Panc1 (cell line): ENCODE measurements at regions not wholly inside any gene's neighbourhood (a gene's known extent, or its start where the extent isn't known, plus 50 kb on each side); places are given as distances from the start of the nearest gene placed in this dataset.

Experiments used
- ATAC-seq: fragments of 200-7000 bp; cut with Tn5 transposase; 2 replicates; pipeline ENCODE4 v1.9.1; 2020; ENCODE audit warnings: mild to moderate bottlenecking, moderate library complexity
- BruUV-seq: library from RNA; stranded (reverse); fragments of 400-500 nt; replicated peaks from 2 replicates; lab custom pipeline; 2021; lab: Mats Ljungman, UMichigan
- CTCF ChIA-PET: fragments of 300-600 bp; sonication (Branson Sonifier 250); formaldehyde crosslinking; loops from one replicate; lab custom pipeline; 2022; ENCODE audit warnings: antibody characterized with exemption; lab: Charles Lee
- POLR2A ChIA-PET: fragments of 300-600 bp; sonication (Branson Sonifier 250); formaldehyde crosslinking; loops from one replicate; lab custom pipeline; 2022; ENCODE audit warnings: antibody characterized with exemption; lab: Charles Lee
- DNase-seq: peaks from one replicate; pipeline ENCODE4 v3.0.0-alpha.2; 2010; ENCODE audit warnings: low read depth, low spot score
- H3K27ac ChIP-seq: 2 replicates; pipeline ENCODE4 v1.5.1; 2011; ENCODE audit warnings: mild to moderate bottlenecking, low read length, inconsistent platforms
- H3K27me3 ChIP-seq: fragments of 200-500 bp; sonication (Bioruptor generic); 2 replicates; pipeline ENCODE4 v1.6.0; 2014; ENCODE audit warnings: low read length, inconsistent platforms; ENCODE audit not compliant: control insufficient read depth, insufficient read depth
- H3K36me3 ChIP-seq: fragments of 200-500 bp; sonication (Bioruptor generic); 2 replicates; pipeline ENCODE4 v1.5.1; 2014; ENCODE audit warnings: inconsistent platforms, mild to moderate bottlenecking, low read length, moderate library complexity; ENCODE audit not compliant: control insufficient read depth, insufficient read depth
- H3K4me1 ChIP-seq: 2 replicates; pipeline ENCODE4 v1.5.1; 2011; ENCODE audit warnings: inconsistent platforms, mild to moderate bottlenecking, low read length, moderate library complexity; ENCODE audit not compliant: control insufficient read depth, insufficient read depth
- H3K4me3 ChIP-seq, 2 experiments: 2 replicates each; pipeline ENCODE4 v1.5.1; 2011 to 2012; ENCODE audit warnings: low read depth in 2 of 2, low read length in 2 of 2, mild to moderate bottlenecking in 2 of 2, inconsistent platforms in 1 of 2, moderate library complexity in 1 of 2
- H3K9me3 ChIP-seq: fragments of 200-500 bp; sonication (Bioruptor generic); 2 replicates; pipeline ENCODE4 v1.5.1; 2014; ENCODE audit warnings: low read depth, mild to moderate bottlenecking, inconsistent platforms, low read length, moderate library complexity; ENCODE audit not compliant: control insufficient read depth, insufficient read depth
- CTCF ChIP-seq: fragments of 450-650 bp; IDR thresholded peaks from 2 replicates; pipeline ENCODE4 v1.5.1; 2017; ENCODE audit warnings: mild to moderate bottlenecking
- POLR2AphosphoS5 ChIP-seq: IDR thresholded peaks from 2 replicates; pipeline ENCODE4 v1.6.1; 2012; ENCODE audit warnings: mild to moderate bottlenecking, low read depth, low read length, moderate library complexity
- REST ChIP-seq, 2 experiments: IDR thresholded peaks; 2 replicates each; pipeline ENCODE4 v1.6.1; 2011 to 2012; ENCODE audit warnings: low read depth in 2 of 2, control low read depth in 1 of 2, low read length in 1 of 2, mild to moderate bottlenecking in 1 of 2, moderate library complexity in 1 of 2; ENCODE audit not compliant: insufficient read depth in 1 of 2
- SIN3A ChIP-seq: IDR thresholded peaks from 2 replicates; pipeline ENCODE4 v1.6.1; 2012; ENCODE audit warnings: low read depth, mild to moderate bottlenecking, low read length, moderate library complexity, borderline replicate concordance; ENCODE audit not compliant: insufficient read depth
- TCF7L2 ChIP-seq: IDR thresholded peaks from 2 replicates; pipeline ENCODE4 v1.6.1; 2011; ENCODE audit warnings: mild to moderate bottlenecking, low read depth, low read length, inconsistent platforms
- in situ Hi-C: cut with HindIII; loops from 2 replicates; pipeline ENCODE4 v1.10.0; 2016; ENCODE audit warnings: low sequenced_read_pairs, low pct_unique_long_range_greater_than_20kb
- intact Hi-C: fragments of 100-400 bp; cut with micrococcal nuclease; formaldehyde crosslinking; loops from one replicate; pipeline ENCODE4 v1.10.0; 2022; ENCODE audit not compliant: unreplicated experiment

GRCh38 chr4:60128888-60129287 lies 1071.2 kb upstream of the ADGRL3 start:
- no peaks in the 10 kb centered on the region for H3K27me3 ChIP-seq
- no TSS peak for BruUV-seq
- in situ Hi-C loops, result no loop called here
- no peaks in the 10 kb centered on the region for H3K36me3 ChIP-seq
- no peak overlapping the region for H3K4me3 ChIP-seq
- TF ChIP-seq CTCF (no peak), REST (IDR thresholded peaks at IDR 0.05; ENCODE audit: insufficient read depth in 1 of 2, low read depth in 2 of 2, low read length in 1 of 2) (no peak), TCF7L2 (no peak), POLR2AphosphoS5 (no peak), SIN3A (no peak)
- no peak for ATAC-seq
- no peaks in the 10 kb centered on the region for H3K4me1 ChIP-seq
- intact Hi-C loops, result no loop called here
- ChIA-PET POLR2A (no interaction called here), CTCF (no interaction called here)
- no peaks in the 10 kb centered on the region; the same call in 1 of the 2 replicates for H3K9me3 ChIP-seq
- no peak overlapping the region for H3K27ac ChIP-seq
- no peak for DNase-seq

- POLR2A ChIA-PET, result no interaction called here
- Histone ChIP-seq H3K4me3 (no peak overlapping the region), H3K9me3 (no peaks in the 10 kb centered on the region), H3K27me3 (no peaks in the 10 kb centered on the region), H3K27ac (no peak overlapping the region), H3K4me1 (no peaks in the 10 kb centered on the region), H3K36me3 (no peaks in the 10 kb centered on the region)
- in situ Hi-C loops (no loop called here), intact Hi-C loops (no loop called here)
- no TSS peak for BruUV-seq
- CTCF ChIA-PET, result no interaction called here
- TF ChIP-seq SIN3A (no peak), CTCF (no peak), TCF7L2 (no peak), REST (IDR thresholded peaks at IDR 0.05; ENCODE audit: insufficient read depth in 1 of 2, low read depth in 2 of 2, low read length in 1 of 2) (no peak), POLR2AphosphoS5 (no peak)
- no peak for DNase-seq
- no peak for ATAC-seq
Observed at GRCh38 chr4:60129740-60130139, 1070.4 kb upstream of the ADGRL3 start.
